H1 (cell line): ENCODE measurements at regions not wholly inside any gene's neighbourhood (a gene's known extent, or its start where the extent isn't known, plus 50 kb on each side); places are given as distances from the start of the nearest gene placed in this dataset.

ENCODE experiments used
- CTCF ChIA-PET: fragments of 300-600 bp; sonication (Branson Sonifier 250); formaldehyde crosslinking; loops from one replicate; lab custom pipeline; 2021; ENCODE audit not compliant: partially characterized antibody; lab: Charles Lee
- POLR2A ChIA-PET: fragments of 300-600 bp; sonication (Branson Sonifier 250); formaldehyde crosslinking; loops from one replicate; lab custom pipeline; 2021; ENCODE audit warnings: inconsistent platforms; ENCODE audit not compliant: partially characterized antibody; lab: Charles Lee
- DNase-seq, 2 experiments: peaks; one replicate each; pipeline versions ENCODE4 v3.0.0 to v3.0.0-alpha.2; 2010 to 2022; ENCODE audit warnings: low spot score in 2 of 2, low read depth in 1 of 2, mixed read lengths in 1 of 2
- FAIRE-seq: peaks from 2 replicates; lab custom pipeline; 2011; peaks lifted over from hg19 to GRCh38; lab: Jason Lieb, UNC
- H2AFZ ChIP-seq: 2 replicates; pipeline ENCODE4 v1.8.1; 2012; ENCODE audit warnings: low read length, inconsistent platforms
- H2AK5ac ChIP-seq: 2 replicates; pipeline ENCODE4 v1.6.1; 2013; ENCODE audit warnings: low read depth, low read length
- H2BK120ac ChIP-seq: replicated peaks from 2 replicates; pipeline ENCODE3; 2013; ENCODE audit warnings: low read depth, low read length, inconsistent platforms
- H2BK12ac ChIP-seq: 2 replicates; pipeline ENCODE4 v1.6.1; 2013; ENCODE audit warnings: low read depth, low read length
- H2BK15ac ChIP-seq: 2 replicates; pipeline ENCODE4 v1.6.1; 2013; ENCODE audit warnings: low read length
- H2BK20ac ChIP-seq: 2 replicates; pipeline ENCODE4 v1.6.1; 2013; ENCODE audit warnings: low read length
- H2BK5ac ChIP-seq: 2 replicates; pipeline ENCODE4 v1.6.1; 2013; ENCODE audit warnings: low read depth, low read length
- H3K14ac ChIP-seq: 2 replicates; pipeline ENCODE4 v1.6.1; 2013; ENCODE audit warnings: inconsistent platforms; ENCODE audit not compliant: insufficient read length
- H3K18ac ChIP-seq: 2 replicates; pipeline ENCODE4 v1.6.1; 2013; ENCODE audit warnings: low read length; ENCODE audit errors: extremely low read depth
- H3K23ac ChIP-seq: 2 replicates; pipeline ENCODE4 v1.6.1; 2013; ENCODE audit warnings: inconsistent platforms; ENCODE audit not compliant: insufficient read length
- H3K23me2 ChIP-seq: 2 replicates; pipeline ENCODE4 v1.6.1; 2013; ENCODE audit warnings: low read depth, low read length
- H3K27ac ChIP-seq: 2 replicates; pipeline ENCODE4 v1.6.1; 2011; ENCODE audit warnings: low read depth, low read length, inconsistent platforms
- H3K27me3 ChIP-seq, 4 experiments: replicated peaks in 1 of 4; 1 replicate in 1 of 4; 2 replicates in 3 of 4; pipeline versions ENCODE4 v1.6.1 to v1.8.1; 2011 to 2013; ENCODE audit warnings: low read length in 3 of 4, mild to moderate bottlenecking in 3 of 4, inconsistent platforms in 2 of 4, mixed read lengths in 2 of 4, moderate library complexity in 1 of 4; ENCODE audit not compliant: control insufficient read depth in 3 of 4, insufficient read depth in 3 of 4; ENCODE audit errors: extremely low read depth in 1 of 4
- H3K36me3 ChIP-seq, 4 experiments: 2 replicates each; pipeline versions ENCODE4 v1.6.1 to v1.8.1; 2011 to 2013; ENCODE audit warnings: mild to moderate bottlenecking in 4 of 4, low read length in 3 of 4, moderate library complexity in 2 of 4, control low read depth in 1 of 4, inconsistent platforms in 1 of 4; ENCODE audit not compliant: insufficient read depth in 4 of 4, control insufficient read depth in 2 of 4
- H3K4ac ChIP-seq: replicated peaks from 2 replicates; pipeline ENCODE3; 2013; ENCODE audit warnings: low read length, low read depth, mixed read lengths, inconsistent platforms; ENCODE audit not compliant: insufficient read length
- H3K4me1 ChIP-seq, 4 experiments: replicated peaks in 1 of 4; 1 replicate in 1 of 4; 2 replicates in 3 of 4; pipeline versions ENCODE4 v1.6.1 to v1.8.1; 2011 to 2013; ENCODE audit warnings: low read length in 3 of 4, inconsistent platforms in 2 of 4, mixed read lengths in 1 of 4; ENCODE audit not compliant: insufficient read depth in 4 of 4, control insufficient read depth in 3 of 4
- H3K4me2 ChIP-seq, 2 experiments: 2 replicates each; pipeline versions ENCODE4 v1.6.1 to v1.8.1; 2011 to 2013; ENCODE audit warnings: low read depth in 2 of 2, low read length in 2 of 2, control low read depth in 1 of 2, inconsistent platforms in 1 of 2, mild to moderate bottlenecking in 1 of 2; ENCODE audit not compliant: insufficient read depth in 1 of 2
- H3K4me3 ChIP-seq, 4 experiments: fragments of 200-600, 300-600 bp in 1 of 4; sonication (generic), shearing (Covaris generic), sonication (Bioruptor Twin) in 1 of 4; 2 replicates each; pipeline versions ENCODE4 v1.5.1 to v1.8.1; 2011 to 2016; ENCODE audit warnings: low read length in 4 of 4, low read depth in 3 of 4, control low read depth in 2 of 4, inconsistent platforms in 2 of 4, mild to moderate bottlenecking in 2 of 4, mixed read lengths in 1 of 4, moderate library complexity in 1 of 4; ENCODE audit not compliant: insufficient read depth in 2 of 4; ENCODE audit errors: extremely low read depth in 1 of 4
- H3K56ac ChIP-seq: replicated peaks from 2 replicates; pipeline ENCODE3; 2013; ENCODE audit warnings: low read depth, mild to moderate bottlenecking, mixed read lengths, low read length, inconsistent platforms; ENCODE audit not compliant: insufficient read length
- H3K79me1 ChIP-seq: 2 replicates; pipeline ENCODE4 v1.6.1; 2013; ENCODE audit warnings: low read depth, low read length, control low read depth
- H3K79me2 ChIP-seq, 2 experiments: 2 replicates each; pipeline versions ENCODE4 v1.6.1 to v1.8.1; 2012 to 2013; ENCODE audit warnings: low read length in 2 of 2, mild to moderate bottlenecking in 2 of 2, inconsistent platforms in 1 of 2; ENCODE audit not compliant: insufficient read depth in 2 of 2, control insufficient read depth in 1 of 2
- H3K9ac ChIP-seq, 4 experiments: replicated peaks in 1 of 4; 1 replicate in 1 of 4; 2 replicates in 3 of 4; pipeline versions ENCODE4 v1.6.1 to v1.8.1; 2011 to 2013; ENCODE audit warnings: low read depth in 3 of 4, low read length in 3 of 4, control low read depth in 2 of 4, mild to moderate bottlenecking in 2 of 4, moderate library complexity in 2 of 4, inconsistent platforms in 1 of 4; ENCODE audit errors: extremely low read depth in 1 of 4
- H3K9me3 ChIP-seq, 2 experiments: 2 replicates each; pipeline versions ENCODE4 v1.6.1 to v1.8.1; 2012 to 2013; ENCODE audit warnings: mild to moderate bottlenecking in 2 of 2, moderate library complexity in 2 of 2, control low read depth in 1 of 2, inconsistent platforms in 1 of 2, low read depth in 1 of 2, low read length in 1 of 2, mixed read lengths in 1 of 2; ENCODE audit not compliant: insufficient read depth in 2 of 2
- H4K20me1 ChIP-seq, 2 experiments: replicated peaks in 1 of 2; 2 replicates each; pipeline versions ENCODE3 to v1.8.1; 2011 to 2013; ENCODE audit warnings: inconsistent platforms in 2 of 2, low read length in 2 of 2, mild to moderate bottlenecking in 1 of 2; ENCODE audit not compliant: insufficient read depth in 2 of 2, control insufficient read depth in 1 of 2
- H4K5ac ChIP-seq: 2 replicates; pipeline ENCODE4 v1.6.1; 2013; ENCODE audit warnings: low read length, low read depth, mixed read lengths, inconsistent platforms; ENCODE audit not compliant: insufficient read length
- H4K8ac ChIP-seq: 2 replicates; pipeline ENCODE4 v1.8.0; 2013; ENCODE audit warnings: mild to moderate bottlenecking, moderate library complexity, low read length, inconsistent platforms; ENCODE audit not compliant: insufficient read depth; ENCODE audit errors: extremely low read depth
- H4K91ac ChIP-seq: replicated peaks from 2 replicates; pipeline ENCODE3; 2013; ENCODE audit warnings: low read length, mixed read lengths, inconsistent platforms; ENCODE audit not compliant: insufficient read length
- CEBPB ChIP-seq: IDR thresholded peaks from 2 replicates; pipeline ENCODE4 v1.6.1; 2012; ENCODE audit warnings: low read depth, low read length
- CREB1 ChIP-seq: IDR thresholded peaks from 2 replicates; pipeline ENCODE4 v1.6.1; 2012; ENCODE audit warnings: inconsistent platforms
- KDM4A ChIP-seq: IDR thresholded peaks from one replicate; pipeline ENCODE4 v1.7.1; 2012; ENCODE audit warnings: low read depth, mild to moderate bottlenecking, moderate library complexity, low read length, inconsistent platforms; ENCODE audit not compliant: severe bottlenecking
- KDM5A ChIP-seq: fragments of 200-600 bp; IDR thresholded peaks from 2 replicates; pipeline ENCODE4 v1.7.1; 2012; ENCODE audit warnings: mild to moderate bottlenecking, low read length, inconsistent platforms, mixed read lengths
- SUZ12 ChIP-seq: fragments of 200-600 bp; sonication (generic); IDR thresholded peaks from 2 replicates; pipeline ENCODE4 v1.6.1; 2012; ENCODE audit warnings: mild to moderate bottlenecking, inconsistent platforms, low read length, moderate library complexity, mixed read lengths
- WGBS, 2 experiments: shearing (Covaris generic) in 1 of 2; methylation state at CpG; one replicate each; pipeline versions ENCODE4 v1.1.6 to v1.1.7; 2013 to 2015; ENCODE audit warnings: low lambda C conversion rate in 2 of 2, mixed read lengths in 2 of 2, inconsistent platforms in 1 of 2, low coverage in 1 of 2, missing lambda C conversion rate in 1 of 2; ENCODE audit not compliant: insufficient replicate concordance in 2 of 2, insufficient coverage in 1 of 2, insufficient read length in 1 of 2; ENCODE audit errors: extremely low coverage in 1 of 2, missing lambda C conversion rate in 1 of 2; 5-methylcytosine and 5-hydroxymethylcytosine counted together

GRCh38 chr4:156686120-156686519 is 285.5 kb downstream of the PDGFC start:
- H4K5ac ChIP-seq: no peak overlapping the region
- H3K36me3 ChIP-seq: no peaks in the 10 kb centered on the region
- 98% methylated on average over 3 of the region's 3 CpGs; no CpG with 5 or more reads in 1 of the 2 experiments for WGBS, 2 experiments
- H3K14ac ChIP-seq: no peak overlapping the region
- H2BK12ac ChIP-seq: no peak overlapping the region
- H3K27me3 ChIP-seq: no peaks in the 10 kb centered on the region
- H3K4me2 ChIP-seq: no peak overlapping the region
- no peak overlapping the region for H2BK20ac ChIP-seq
- no peak overlapping the region for H3K4me3 ChIP-seq
- H3K56ac ChIP-seq: no peak overlapping the region
- H3K9me3 ChIP-seq: no peaks in the 10 kb centered on the region
- no peak overlapping the region for H3K23ac ChIP-seq
- H3K27ac ChIP-seq: no peak overlapping the region
- H2AK5ac ChIP-seq: no peak overlapping the region
- H3K79me2 ChIP-seq: no peaks in the 10 kb centered on the region
- H3K9ac ChIP-seq: no peak overlapping the region
- no peaks in the 10 kb centered on the region for H3K4me1 ChIP-seq
- ChIA-PET CTCF (no interaction called here), POLR2A (no interaction called here)
- H4K20me1 ChIP-seq: no peaks in the 10 kb centered on the region
- no peak overlapping the region for H2BK5ac ChIP-seq
- no peaks in the 10 kb centered on the region for H3K79me1 ChIP-seq
- H2BK15ac ChIP-seq: no peak overlapping the region
- DNase-seq (no peak), FAIRE-seq (no peak)
- H4K91ac ChIP-seq: no peak overlapping the region
- no peak overlapping the region for H3K4ac ChIP-seq
- no peak overlapping the region for H2BK120ac ChIP-seq
- no peak overlapping the region for H4K8ac ChIP-seq
- no peaks in the 10 kb centered on the region for H3K23me2 ChIP-seq
- no peak overlapping the region for H3K18ac ChIP-seq
- no peak overlapping the region for H2AFZ ChIP-seq
- TF ChIP-seq CEBPB (no peak), SUZ12 (no peak), CREB1 (no peak), KDM4A (no peak), KDM5A (no peak)
